ENCODE measurements at regions not wholly inside any gene's neighbourhood (a gene's known extent, or its start where the extent isn't known, plus 50 kb on each side); places are given as distances from the start of the nearest gene placed in this dataset.

- TF ChIP-seq POLR2AphosphoS5 (IDR thresholded peaks at IDR 0.05; ENCODE audit: borderline replicate concordance, low read depth, low read length), result no peak
- TF ChIP-seq EZH2 (IDR thresholded peaks at IDR 0.05), result no peak
- no peak for TF ChIP-seq FOXP2 (optimal IDR thresholded peaks at IDR 0.05; ENCODE audit: control extremely low read depth, extremely low read length, insufficient read depth)
These were observed 59.0 kb upstream of the SCEL start for GRCh38 chr13:77476456-77476855.
